ENCODE measurements at regions not wholly inside any gene's neighbourhood (a gene's known extent, or its start where the extent isn't known, plus 50 kb on each side); places are given as distances from the start of the nearest gene placed in this dataset.

GRCh38 chr2:198991431-198991830, 466.3 kb downstream of the SATB2 start:
- TF ChIP-seq POLR2A (IDR thresholded peaks at IDR 0.05), result no peak
- TF ChIP-seq CTCF (IDR thresholded peaks at IDR 0.05), result no peak
